Upper lobe of left lung (tissue), 4 donors: ENCODE measurements at regions not wholly inside any gene's neighbourhood (a gene's known extent, or its start where the extent isn't known, plus 50 kb on each side); places are given as distances from the start of the nearest gene placed in this dataset.

ENCODE experiments used
- CTCF ChIP-seq, 6 experiments: fragments of 450-650 bp in 4 of 6; fragments of 200-600 bp in 2 of 6; sonication (generic) in 2 of 6; IDR thresholded peaks; one replicate each; pipeline ENCODE4 v1.5.1; 2016 to 2019; ENCODE audit warnings: antibody characterized with exemption in 6 of 6
- POLR2A ChIP-seq, 4 donors: fragments of 450-650 bp; IDR thresholded peaks; one replicate each; pipeline ENCODE4 v1.5.1; 2016 to 2017; ENCODE audit warnings: antibody characterized with exemption in 4 of 4, mild to moderate bottlenecking in 2 of 4
- POLR2AphosphoS5 ChIP-seq, 2 donors: sonication (generic); formaldehyde crosslinking; IDR thresholded peaks; one replicate each; pipeline ENCODE4 v1.5.1; 2017; ENCODE audit warnings: antibody characterized with exemption in 2 of 2

- TF ChIP-seq POLR2A (IDR thresholded peaks at IDR 0.05) (no peak), CTCF (IDR thresholded peaks at IDR 0.05) (no peak), POLR2AphosphoS5 (IDR thresholded peaks at IDR 0.05) (no peak)
Measured at GRCh38 chr6:126919947-126920346, 198.5 kb upstream of the RSPO3 start.
